HCT116 (cell line): ENCODE measurements at regions not wholly inside any gene's neighbourhood (a gene's known extent, or its start where the extent isn't known, plus 50 kb on each side); places are given as distances from the start of the nearest gene placed in this dataset.

ENCODE experiments used
- ATAC-seq: fragments of 200-7000 bp; cut with Tn5 transposase; 2 replicates; pipeline ENCODE4 v1.9.1; 2020; ENCODE audit warnings: mild to moderate bottlenecking, moderate library complexity
- BruUV-seq: library from RNA; stranded (reverse); fragments of 400-500 nt; replicated peaks from 2 replicates; lab custom pipeline; 2021; lab: Mats Ljungman, UMichigan
- CTCF ChIA-PET: fragments of 300-600 bp; sonication (Branson Sonifier 250); formaldehyde crosslinking; loops from one replicate; lab custom pipeline; 2021; ENCODE audit warnings: antibody characterized with exemption; lab: Charles Lee
- POLR2A ChIA-PET: fragments of 300-600, 350-600 bp; sonication (Branson Sonifier 250); formaldehyde crosslinking; loops from one replicate; lab custom pipeline; 2021; ENCODE audit warnings: antibody characterized with exemption; lab: Charles Lee
- RAD21 ChIA-PET, 2 experiments: fragments of 300-600 bp; sonication (Branson Sonifier 250); formaldehyde crosslinking; loops; one replicate each; lab custom pipeline; 2023; ENCODE audit warnings: low total read pairs in 2 of 2; ENCODE audit not compliant: uncharacterized antibody in 2 of 2, unreplicated experiment in 2 of 2, low non-redundant PET in 1 of 2; lab: Charles Lee
- DNase-seq: peaks from one replicate; pipeline ENCODE4 v3.0.0-alpha.2; 2010; ENCODE audit warnings: low read depth, low spot score
- H2AFZ ChIP-seq: fragments of 200-600 bp; shearing (Covaris generic), sonication (generic); 2 replicates; pipeline ENCODE4 v1.6.1; 2017; ENCODE audit warnings: low read depth, mixed run types, mixed read lengths, antibody characterized with exemption, low read length; ENCODE audit not compliant: poor library complexity, severe bottlenecking
- H3K27ac ChIP-seq: 2 replicates; pipeline ENCODE4 v1.5.1; 2012; ENCODE audit warnings: low read depth, low read length
- H3K27me3 ChIP-seq: fragments of 200-600 bp; sonication (generic); 2 replicates; pipeline ENCODE4 v1.6.1; 2016; ENCODE audit warnings: mixed run types, low read length, mixed read lengths; ENCODE audit not compliant: insufficient read depth
- H3K36me3 ChIP-seq, 2 experiments: fragments of 200-500 bp in 1 of 2; fragments of 200-600 bp in 1 of 2; sonication (Bioruptor generic) in 1 of 2; sonication (generic) in 1 of 2; 2 replicates each; pipeline versions ENCODE4 v1.5.1 to v1.6.1; 2014 to 2016; ENCODE audit warnings: low read length in 2 of 2, inconsistent platforms in 1 of 2, mixed read lengths in 1 of 2, mixed run types in 1 of 2; ENCODE audit not compliant: insufficient read depth in 2 of 2, control insufficient read depth in 1 of 2
- H3K4me1 ChIP-seq, 2 experiments: fragments of 200-600 bp in 1 of 2; sonication (generic) in 1 of 2; 2 replicates each; pipeline versions ENCODE4 v1.5.1 to v1.6.1; 2012 to 2017; ENCODE audit warnings: low read length in 2 of 2, inconsistent platforms in 1 of 2, mild to moderate bottlenecking in 1 of 2, mixed read lengths in 1 of 2, mixed run types in 1 of 2, moderate library complexity in 1 of 2; ENCODE audit not compliant: insufficient read depth in 2 of 2, control insufficient read depth in 1 of 2
- H3K4me2 ChIP-seq: fragments of 200-600 bp; sonication (generic); 2 replicates; pipeline ENCODE4 v1.6.1; 2017; ENCODE audit warnings: mixed run types, low read length, mixed read lengths
- H3K4me3 ChIP-seq, 2 experiments: fragments of 200-600 bp in 1 of 2; sonication (generic) in 1 of 2; replicated peaks in 1 of 2; 2 replicates each; pipeline ENCODE4 v1.5.1; 2011 to 2016; ENCODE audit warnings: low read length in 2 of 2, control low read depth in 1 of 2, low read depth in 1 of 2, mild to moderate bottlenecking in 1 of 2, mixed read lengths in 1 of 2, mixed run types in 1 of 2
- H3K79me2 ChIP-seq: fragments of 200-600 bp; sonication (generic); 2 replicates; pipeline ENCODE4 v1.6.1; 2017; ENCODE audit warnings: mild to moderate bottlenecking, mixed run types, low read length, moderate library complexity, mixed read lengths; ENCODE audit not compliant: insufficient read depth
- H3K9ac ChIP-seq: fragments of 200-600 bp; sonication (generic); 2 replicates; pipeline ENCODE4 v1.6.1; 2016; ENCODE audit warnings: low read length, mixed read lengths
- H3K9me2 ChIP-seq: fragments of 200-600 bp; sonication (generic), shearing (Covaris generic); 2 replicates; pipeline ENCODE4 v1.6.1; 2017; ENCODE audit warnings: mixed run types, mild to moderate bottlenecking, moderate library complexity; ENCODE audit not compliant: insufficient read depth
- H3K9me3 ChIP-seq, 2 experiments: fragments of 200-500 bp in 1 of 2; fragments of 200-600 bp in 1 of 2; sonication (Bioruptor generic) in 1 of 2; sonication (generic) in 1 of 2; 2 replicates each; pipeline ENCODE4 v1.6.1; 2014 to 2017; ENCODE audit warnings: low read length in 2 of 2, mixed read lengths in 2 of 2, inconsistent platforms in 1 of 2, low read depth in 1 of 2, mild to moderate bottlenecking in 1 of 2, mixed run types in 1 of 2, moderate library complexity in 1 of 2; ENCODE audit not compliant: control insufficient read depth in 1 of 2, insufficient read depth in 1 of 2
- H4K20me1 ChIP-seq: fragments of 200-600 bp; sonication (generic), shearing (Covaris generic); 2 replicates; pipeline ENCODE4 v1.6.1; 2017; ENCODE audit warnings: mixed run types, mild to moderate bottlenecking, moderate library complexity; ENCODE audit not compliant: insufficient read depth
- CBX3 ChIP-seq: IDR thresholded peaks from 2 replicates; pipeline ENCODE4 v1.6.1; 2012; ENCODE audit warnings: low read depth
- CEBPB ChIP-seq: IDR thresholded peaks from 2 replicates; pipeline ENCODE4 v1.6.1; 2012; ENCODE audit warnings: low read depth
- EGR1 ChIP-seq: IDR thresholded peaks from 2 replicates; pipeline ENCODE4 v1.6.1; 2012; ENCODE audit warnings: low read depth
- ELF1 ChIP-seq: IDR thresholded peaks from 2 replicates; pipeline ENCODE4 v1.6.1; 2012; ENCODE audit warnings: low read depth, borderline replicate concordance
- EZH2 ChIP-seq: fragments of 200-600 bp; sonication (generic); IDR thresholded peaks from 2 replicates; pipeline ENCODE4 v1.6.1; 2017; ENCODE audit warnings: antibody characterized with exemption, mixed run types
- EZH2phosphoT487 ChIP-seq: fragments of 200-600 bp; IDR thresholded peaks from 2 replicates; pipeline ENCODE4 v1.6.1; 2018; ENCODE audit warnings: antibody characterized with exemption, borderline replicate concordance
- FOSL1 ChIP-seq: IDR thresholded peaks from 2 replicates; pipeline ENCODE4 v1.6.1; 2012; ENCODE audit warnings: low read depth
- JUND ChIP-seq: IDR thresholded peaks from 2 replicates; pipeline ENCODE4 v1.6.1; 2012
- POLR2A ChIP-seq: IDR thresholded peaks from 2 replicates; pipeline ENCODE4 v1.7.0; 2011; ENCODE audit warnings: borderline replicate concordance; ENCODE audit not compliant: insufficient read depth, insufficient read length; ENCODE audit errors: extremely low read depth
- POLR2AphosphoS5 ChIP-seq: IDR thresholded peaks from 2 replicates; pipeline ENCODE4 v1.6.1; 2011; ENCODE audit warnings: mild to moderate bottlenecking, low read depth, low read length, moderate library complexity
- RAD21 ChIP-seq: IDR thresholded peaks from 2 replicates; pipeline ENCODE4 v1.6.1; 2012; ENCODE audit warnings: low read depth, mild to moderate bottlenecking
- SP1 ChIP-seq: IDR thresholded peaks from 2 replicates; pipeline ENCODE4 v1.6.1; 2012; ENCODE audit warnings: low read depth
- TCF7L2 ChIP-seq: IDR thresholded peaks from 2 replicates; pipeline ENCODE4 v1.7.0; 2011; ENCODE audit warnings: borderline replicate concordance, inconsistent platforms; ENCODE audit not compliant: insufficient read depth, insufficient read length; ENCODE audit errors: extremely low read depth
- YY1 ChIP-seq: IDR thresholded peaks from 2 replicates; pipeline ENCODE4 v1.6.1; 2011; ENCODE audit warnings: low read length, low read depth, moderate library complexity, mild to moderate bottlenecking; ENCODE audit not compliant: insufficient replicate concordance; ENCODE audit errors: extremely low read depth
- ZFX ChIP-seq: fragments of 450-650 bp; IDR thresholded peaks from 2 replicates; pipeline ENCODE4 v1.6.1; 2017
- ZNF274 ChIP-seq: fragments of 200-500 bp; sonication (Bioruptor generic); IDR thresholded peaks from 2 replicates; pipeline ENCODE4 v1.6.1; 2014; ENCODE audit warnings: mild to moderate bottlenecking, low read depth, low read length, inconsistent platforms
- intact Hi-C: fragments of 100-400 bp; cut with micrococcal nuclease; formaldehyde crosslinking; loops from 2 replicates; pipeline ENCODE4 v1.10.0; 2022
- TF ChIP-seq, protein P1 (sequence below): IDR thresholded peaks from 2 replicates; pipeline ENCODE4 v1.6.1; 2012
- TF ChIP-seq, protein P2 (sequence below), 3 experiments: fragments of 200-600 bp in 1 of 3; sonication (generic) in 1 of 3; IDR thresholded peaks in 2 of 3; conservative IDR thresholded peaks in 1 of 3; 2 replicates each; pipeline ENCODE4 v1.5.1; 2012 to 2017; ENCODE audit warnings: low read depth in 2 of 3, low read length in 2 of 3, antibody characterized with exemption in 1 of 3, borderline replicate concordance in 1 of 3, control low read depth in 1 of 3, mild to moderate bottlenecking in 1 of 3, mixed read lengths in 1 of 3, mixed run types in 1 of 3, moderate library complexity in 1 of 3; ENCODE audit not compliant: insufficient read depth in 1 of 3

DNA sequence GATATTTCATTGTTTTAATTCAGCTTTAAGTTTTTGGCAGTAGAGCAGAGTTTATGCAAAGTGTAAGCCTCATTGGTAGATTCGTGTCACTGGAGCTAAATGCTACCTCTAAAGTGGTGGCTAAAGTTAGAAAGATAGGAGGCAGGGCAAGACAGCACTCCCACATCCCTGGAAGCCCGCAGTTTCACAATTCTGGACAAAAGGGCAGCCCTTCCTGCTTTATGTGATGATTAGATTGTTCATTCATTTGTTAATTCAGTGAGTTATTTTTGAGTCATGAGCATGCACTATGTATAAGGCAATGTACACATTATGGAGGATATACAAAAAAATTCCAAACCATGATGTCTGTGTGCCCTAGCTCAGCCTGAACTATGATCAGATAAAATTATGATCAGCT is 52.1 kb upstream of the EIF3M start:
- H3K4me3 ChIP-seq, result no peak overlapping the region
- H3K9me2 ChIP-seq, result no peaks in the 10 kb centered on the region
- ChIA-PET RAD21 (no interaction called here), POLR2A (no interaction called here), CTCF (no interaction called here)
- no peak overlapping the region for H3K27ac ChIP-seq
- H3K27me3 ChIP-seq, result no peaks in the 10 kb centered on the region
- no peaks in the 10 kb centered on the region for H3K9me3 ChIP-seq
- TF ChIP-seq CBX3, result no peak
- no peak for TF ChIP-seq SP1
- no peak for TF ChIP-seq POLR2A
- TF ChIP-seq ZNF274, result no peak
- no peak for TF ChIP-seq POLR2AphosphoS5
- no peak for TF ChIP-seq CEBPB
- TF ChIP-seq, protein P1, sequence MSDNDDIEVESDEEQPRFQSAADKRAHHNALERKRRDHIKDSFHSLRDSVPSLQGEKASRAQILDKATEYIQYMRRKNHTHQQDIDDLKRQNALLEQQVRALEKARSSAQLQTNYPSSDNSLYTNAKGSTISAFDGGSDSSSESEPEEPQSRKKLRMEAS, result no peak
- TF ChIP-seq EZH2phosphoT487, result no peak
- TF ChIP-seq JUND, result no peak
- no peak for TF ChIP-seq EGR1
- H3K4me1 ChIP-seq, result no peaks in the 10 kb centered on the region
- DNase-seq, result no peak
- H3K4me2 ChIP-seq, result no peak overlapping the region
- no peaks in the 10 kb centered on the region for H3K36me3 ChIP-seq
- intact Hi-C loops, result no loop called here
- H3K9ac ChIP-seq, result no peak overlapping the region
- no peaks in the 10 kb centered on the region for H4K20me1 ChIP-seq
- H2AFZ ChIP-seq, result no peak overlapping the region
- no TSS peak for BruUV-seq
- ATAC-seq, result no peak
- H3K79me2 ChIP-seq, result no peaks in the 10 kb centered on the region

DNA sequence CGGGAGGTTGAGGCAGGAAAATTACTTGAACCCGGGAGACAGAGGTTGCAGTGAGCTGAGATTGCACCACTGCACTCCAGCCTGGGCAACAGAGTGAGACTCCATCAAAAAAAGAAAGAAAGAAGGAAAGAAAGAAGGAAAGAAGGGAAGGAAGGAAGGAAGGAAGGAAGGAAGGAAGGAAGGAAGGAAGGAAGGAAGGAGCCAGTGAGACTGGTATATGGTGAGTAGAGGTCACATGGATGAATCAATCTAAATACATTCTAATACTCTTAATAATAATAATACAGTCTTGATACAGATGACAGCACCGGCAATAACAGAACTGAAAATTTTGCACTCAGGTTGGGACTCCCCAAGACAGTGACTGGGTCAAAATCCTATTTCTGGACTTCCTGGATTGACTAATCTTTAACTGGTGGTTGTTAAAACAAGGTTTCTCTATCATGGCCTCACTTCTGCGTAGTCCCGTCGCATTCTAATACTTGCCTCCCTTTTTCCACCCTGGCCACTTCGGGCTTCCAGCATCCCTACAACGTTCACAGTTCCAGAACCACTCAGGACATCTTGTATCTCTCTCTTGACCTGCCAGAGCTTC is 53.5 kb upstream of the EIF3M start:
- intact Hi-C loops, result no loop called here
- CTCF ChIA-PET, result no interaction called here
- H3K4me2 ChIP-seq, result no peak overlapping the region
- no peak overlapping the region for H2AFZ ChIP-seq
- no peaks in the 10 kb centered on the region for H3K36me3 ChIP-seq
- ATAC-seq (no peak), DNase-seq (no peak)
- H3K9me2 ChIP-seq, result no peaks in the 10 kb centered on the region
- H4K20me1 ChIP-seq, result no peaks in the 10 kb centered on the region
- H3K27me3 ChIP-seq, result no peaks in the 10 kb centered on the region
- no TSS peak for BruUV-seq
- RAD21 ChIA-PET, result no interaction called here
- no peak overlapping the region for H3K27ac ChIP-seq
- POLR2A ChIA-PET, result no interaction called here
- H3K4me1 ChIP-seq, result no peaks in the 10 kb centered on the region
- H3K9me3 ChIP-seq, result no peaks in the 10 kb centered on the region
- no peak overlapping the region for H3K9ac ChIP-seq
- no peak overlapping the region for H3K4me3 ChIP-seq
- H3K79me2 ChIP-seq, result no peaks in the 10 kb centered on the region
- TF ChIP-seq ZFX, result no peak
- no peak for TF ChIP-seq CBX3
- no peak for TF ChIP-seq TCF7L2
- no peak for TF ChIP-seq JUND
- TF ChIP-seq YY1, result no peak
- TF ChIP-seq, protein P1, result no peak
- TF ChIP-seq ELF1, result no peak
- no peak for TF ChIP-seq RAD21
- TF ChIP-seq FOSL1, result no peak
- no peak for TF ChIP-seq ZNF274
- TF ChIP-seq EZH2, result no peak
- TF ChIP-seq, protein P2, sequence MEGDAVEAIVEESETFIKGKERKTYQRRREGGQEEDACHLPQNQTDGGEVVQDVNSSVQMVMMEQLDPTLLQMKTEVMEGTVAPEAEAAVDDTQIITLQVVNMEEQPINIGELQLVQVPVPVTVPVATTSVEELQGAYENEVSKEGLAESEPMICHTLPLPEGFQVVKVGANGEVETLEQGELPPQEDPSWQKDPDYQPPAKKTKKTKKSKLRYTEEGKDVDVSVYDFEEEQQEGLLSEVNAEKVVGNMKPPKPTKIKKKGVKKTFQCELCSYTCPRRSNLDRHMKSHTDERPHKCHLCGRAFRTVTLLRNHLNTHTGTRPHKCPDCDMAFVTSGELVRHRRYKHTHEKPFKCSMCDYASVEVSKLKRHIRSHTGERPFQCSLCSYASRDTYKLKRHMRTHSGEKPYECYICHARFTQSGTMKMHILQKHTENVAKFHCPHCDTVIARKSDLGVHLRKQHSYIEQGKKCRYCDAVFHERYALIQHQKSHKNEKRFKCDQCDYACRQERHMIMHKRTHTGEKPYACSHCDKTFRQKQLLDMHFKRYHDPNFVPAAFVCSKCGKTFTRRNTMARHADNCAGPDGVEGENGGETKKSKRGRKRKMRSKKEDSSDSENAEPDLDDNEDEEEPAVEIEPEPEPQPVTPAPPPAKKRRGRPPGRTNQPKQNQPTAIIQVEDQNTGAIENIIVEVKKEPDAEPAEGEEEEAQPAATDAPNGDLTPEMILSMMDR (IDR thresholded peaks at IDR 0.05 in 2 of 3, conservative IDR thresholded peaks at IDR 0.05 in 1 of 3; ENCODE audit: borderline replicate concordance in 1 of 3, insufficient read depth in 1 of 3, low read depth in 2 of 3, low read length in 2 of 3), result no peak
